Keratinocyte (primary cell): ENCODE measurements at regions not wholly inside any gene's neighbourhood (a gene's known extent, or its start where the extent isn't known, plus 50 kb on each side); places are given as distances from the start of the nearest gene placed in this dataset.

Source experiments
- DNase-seq: peaks from one replicate; pipeline ENCODE4 v3.0.0-alpha.2; 2011; ENCODE audit warnings: low read depth, missing footprints, low spot score
- FAIRE-seq: peaks from 2 replicates; lab custom pipeline; 2011; peaks lifted over from hg19 to GRCh38; lab: Jason Lieb, UNC
- H2AFZ ChIP-seq: 2 replicates; pipeline ENCODE4 v1.6.0; 2012; ENCODE audit warnings: low read length, control low read depth, inconsistent platforms; ENCODE audit not compliant: control insufficient read depth
- H3K27ac ChIP-seq: 2 replicates; pipeline ENCODE4 v1.5.1; 2011; ENCODE audit warnings: low read length; ENCODE audit not compliant: control insufficient read depth, insufficient read depth
- H3K27me3 ChIP-seq: 3 replicates; pipeline ENCODE4 v1.6.0; 2011; ENCODE audit warnings: low read length; ENCODE audit not compliant: control insufficient read depth, insufficient read depth; ENCODE audit errors: extremely low read depth
- H3K36me3 ChIP-seq, 2 experiments: 2 replicates in 1 of 2; 3 replicates in 1 of 2; pipeline ENCODE4 v1.5.1; 2011; ENCODE audit warnings: low read length in 2 of 2, mild to moderate bottlenecking in 1 of 2; ENCODE audit not compliant: control insufficient read depth in 2 of 2, insufficient read depth in 2 of 2; ENCODE audit errors: extremely low read depth in 1 of 2
- H3K4me1 ChIP-seq: 3 replicates; pipeline ENCODE4 v1.5.1; 2011; ENCODE audit warnings: low read length; ENCODE audit not compliant: control insufficient read depth, insufficient read depth; ENCODE audit errors: extremely low read depth
- H3K4me2 ChIP-seq: 3 replicates; pipeline ENCODE4 v1.6.0; 2011; ENCODE audit warnings: low read depth, low read length; ENCODE audit not compliant: control insufficient read depth, insufficient read depth; ENCODE audit errors: extremely low read depth
- H3K4me3 ChIP-seq, 3 experiments: fragments of 200-600 bp in 1 of 3; sonication (generic) in 1 of 3; 2 replicates in 2 of 3; 3 replicates in 1 of 3; pipeline ENCODE4 v1.5.1; 2011 to 2016; ENCODE audit warnings: low read length in 3 of 3, mild to moderate bottlenecking in 3 of 3, control low read depth in 2 of 3, inconsistent platforms in 1 of 3, low read depth in 1 of 3, mixed read lengths in 1 of 3, mixed run types in 1 of 3, moderate library complexity in 1 of 3; ENCODE audit not compliant: control insufficient read depth in 2 of 3, insufficient read depth in 2 of 3; ENCODE audit errors: extremely low read depth in 1 of 3
- H3K79me2 ChIP-seq: 2 replicates; pipeline ENCODE4 v1.6.0; 2012; ENCODE audit warnings: low read length; ENCODE audit not compliant: control insufficient read depth, insufficient read depth
- H3K9ac ChIP-seq: 3 replicates; pipeline ENCODE4 v1.6.0; 2011; ENCODE audit warnings: low read length; ENCODE audit not compliant: control insufficient read depth, insufficient read depth; ENCODE audit errors: extremely low read depth
- H3K9me1 ChIP-seq: 3 replicates; pipeline ENCODE4 v1.6.0; 2011; ENCODE audit warnings: low read length; ENCODE audit not compliant: control insufficient read depth, insufficient read depth; ENCODE audit errors: extremely low read depth
- H3K9me3 ChIP-seq: 2 replicates; pipeline ENCODE4 v1.5.1; 2012; ENCODE audit warnings: low read depth, low read length; ENCODE audit not compliant: control insufficient read depth
- H4K20me1 ChIP-seq: 3 replicates; pipeline ENCODE4 v1.6.0; 2011; ENCODE audit warnings: low read length; ENCODE audit not compliant: control insufficient read depth, insufficient read depth; ENCODE audit errors: extremely low read depth
- CTCF ChIP-seq, 3 experiments: IDR thresholded peaks in 1 of 3; conservative IDR thresholded peaks in 1 of 3; optimal IDR thresholded peaks in 1 of 3; 2 replicates in 2 of 3; 3 replicates in 1 of 3; pipeline versions ENCODE3 to v1.5.1; 2011; ENCODE audit warnings: low read length in 3 of 3, mild to moderate bottlenecking in 3 of 3, moderate library complexity in 2 of 3, control low read depth in 1 of 3, inconsistent platforms in 1 of 3; ENCODE audit not compliant: insufficient read depth in 2 of 3; ENCODE audit errors: extremely low read depth in 1 of 3
- EZH2 ChIP-seq: IDR thresholded peaks from one replicate; pipeline ENCODE4 v1.6.1; 2012; ENCODE audit warnings: inconsistent platforms, mild to moderate bottlenecking, low read length, moderate library complexity
- dilution Hi-C: fragments of 300-500 bp; cut with MboI; formaldehyde crosslinking; loops from one replicate; pipeline ENCODE4 v1.7.0; 2020; ENCODE audit warnings: low sequenced_read_pairs; ENCODE audit not compliant: extremely low pct_ligation_motif_present

- no peaks in the 10 kb centered on the region for H3K9me3 ChIP-seq
- H3K79me2 ChIP-seq, result no peaks in the 10 kb centered on the region
- no peaks in the 10 kb centered on the region for H3K4me1 ChIP-seq
- dilution Hi-C loops, result no loop called here
- no peak overlapping the region for H3K9ac ChIP-seq
- no peak overlapping the region for H3K4me3 ChIP-seq
- H3K27ac ChIP-seq, result no peak overlapping the region
- no peak overlapping the region for H2AFZ ChIP-seq
- DNase-seq (no peak), FAIRE-seq (peak; percentile 90)
- no peaks in the 10 kb centered on the region for H3K27me3 ChIP-seq
- H3K9me1 ChIP-seq, result no peaks in the 10 kb centered on the region
- no peaks in the 10 kb centered on the region for H3K36me3 ChIP-seq
- TF ChIP-seq CTCF (optimal IDR thresholded peaks at IDR 0.05 in 1 of 3, IDR thresholded peaks at IDR 0.05 in 1 of 3, conservative IDR thresholded peaks at IDR 0.05 in 1 of 3; ENCODE audit: extremely low read depth in 1 of 3, insufficient read depth in 2 of 3, low read length in 3 of 3) (peak in 1 of 3 experiments; percentile 6), EZH2 (no peak)
- no peak overlapping the region for H3K4me2 ChIP-seq
- H4K20me1 ChIP-seq, result no peaks in the 10 kb centered on the region
Observed at GRCh38 chr7:46369933-46370654, 449.0 kb upstream of the IGFBP3 start.

- no peak for FAIRE-seq
- no peaks in the 10 kb centered on the region for H3K9me3 ChIP-seq
Observed at GRCh38 chr7:46368871-46369270, 447.8 kb upstream of the IGFBP3 start.

More at GRCh38 chr7:46368871-46369270, 447.8 kb upstream of the IGFBP3 start:
- dilution Hi-C loops, result no loop called here
- no peak overlapping the region for H2AFZ ChIP-seq
- no peak for DNase-seq
- TF ChIP-seq CTCF (optimal IDR thresholded peaks at IDR 0.05 in 1 of 3, IDR thresholded peaks at IDR 0.05 in 1 of 3, conservative IDR thresholded peaks at IDR 0.05 in 1 of 3; ENCODE audit: extremely low read depth in 1 of 3, insufficient read depth in 2 of 3, low read length in 3 of 3) (no peak), EZH2 (no peak)
- no peaks in the 10 kb centered on the region for H3K27me3 ChIP-seq
- H3K27ac ChIP-seq, result no peak overlapping the region
- no peaks in the 10 kb centered on the region for H3K79me2 ChIP-seq
- no peak overlapping the region for H3K4me2 ChIP-seq
- H3K4me1 ChIP-seq, result no peaks in the 10 kb centered on the region
- H3K36me3 ChIP-seq, result no peaks in the 10 kb centered on the region
- H4K20me1 ChIP-seq, result no peaks in the 10 kb centered on the region
- no peaks in the 10 kb centered on the region for H3K9me1 ChIP-seq
- no peak overlapping the region for H3K9ac ChIP-seq
- H3K4me3 ChIP-seq, result no peak overlapping the region
